NOMO-1 treated with dmso at 0.1 percent for 144 hours (cell line): ENCODE measurements at regions not wholly inside any gene's neighbourhood (a gene's known extent, or its start where the extent isn't known, plus 50 kb on each side); places are given as distances from the start of the nearest gene placed in this dataset.

ENCODE experiments used
- DNase-seq: peaks from one replicate; lab custom pipeline; 2025; ENCODE audit not compliant: unreplicated experiment; lab: John Stamatoyannopoulos, UW

- no peak for DNase-seq
These were observed 81.6 kb upstream of the DKK2 start for GRCh38 chr4:107117726-107118125.

GRCh38 chr4:107115185-107115847 lies 79.2 kb upstream of the DKK2 start:
- DNase-seq, result no peak

GRCh38 chr4:107114059-107114458 lies 77.9 kb upstream of the DKK2 start:
- no peak for DNase-seq

GRCh38 chr4:107098401-107098800 lies 62.3 kb upstream of the DKK2 start:
- no peak for DNase-seq

- no peak for DNase-seq
These were observed 58.9 kb upstream of the DKK2 start for GRCh38 chr4:107094976-107095375.

- DNase-seq, result peak; percentile 12
These were observed 58.2 kb upstream of the DKK2 start for GRCh38 chr4:107094332-107094731.
